KMS-11 (cell line): ENCODE measurements at regions not wholly inside any gene's neighbourhood (a gene's known extent, or its start where the extent isn't known, plus 50 kb on each side); places are given as distances from the start of the nearest gene placed in this dataset.

Experiments
- H2AFZ ChIP-seq: fragments of 200-600 bp; sonication (generic); 2 replicates; pipeline ENCODE4 v1.6.1; 2016; ENCODE audit warnings: antibody characterized with exemption, mixed run types, low read depth
- H3K27ac ChIP-seq: fragments of 200-600 bp; sonication (generic); 2 replicates; pipeline ENCODE4 v1.6.1; 2016; ENCODE audit warnings: mild to moderate bottlenecking, mixed run types
- H3K27me3 ChIP-seq: fragments of 200-600 bp; sonication (generic); 2 replicates; pipeline ENCODE4 v1.6.1; 2017; ENCODE audit warnings: mild to moderate bottlenecking, low read depth, mixed run types, moderate library complexity; ENCODE audit not compliant: insufficient read depth
- H3K36me3 ChIP-seq: fragments of 200-600 bp; sonication (generic); 2 replicates; pipeline ENCODE4 v1.6.1; 2017; ENCODE audit warnings: mild to moderate bottlenecking, mixed run types; ENCODE audit not compliant: insufficient read depth
- H3K4me1 ChIP-seq: fragments of 200-600 bp; sonication (generic); 2 replicates; pipeline ENCODE4 v1.6.1; 2016; ENCODE audit warnings: mild to moderate bottlenecking, low read depth, mixed run types; ENCODE audit not compliant: poor library complexity, severe bottlenecking
- H3K4me2 ChIP-seq: fragments of 200-600 bp; sonication (generic); 2 replicates; pipeline ENCODE4 v1.7.0; 2016; ENCODE audit warnings: mild to moderate bottlenecking, mixed run types
- H3K4me3 ChIP-seq: fragments of 200-600 bp; sonication (generic); IDR thresholded peaks from 2 replicates; pipeline ENCODE4 v1.6.1; 2017; ENCODE audit warnings: low read depth, low read length, mixed read lengths; ENCODE audit not compliant: insufficient read depth
- H3K79me2 ChIP-seq: fragments of 200-600 bp; sonication (generic); 2 replicates; pipeline ENCODE4 v1.6.1; 2016; ENCODE audit warnings: low read depth, mixed run types; ENCODE audit not compliant: insufficient read depth
- H3K9ac ChIP-seq: fragments of 200-600 bp; sonication (generic); 2 replicates; pipeline ENCODE4 v1.6.1; 2016; ENCODE audit warnings: mild to moderate bottlenecking, mixed run types
- H4K20me1 ChIP-seq: fragments of 200-600 bp; sonication (generic); 2 replicates; pipeline ENCODE4 v1.6.1; 2016; ENCODE audit warnings: mild to moderate bottlenecking, mixed run types; ENCODE audit not compliant: insufficient read depth
- CTCF ChIP-seq: fragments of 200-600 bp; sonication (generic); conservative IDR thresholded peaks from 2 replicates; pipeline ENCODE4 v1.6.1; 2017; ENCODE audit warnings: low read depth, mild to moderate bottlenecking, antibody characterized with exemption, low read length, moderate library complexity, mixed read lengths

- Histone ChIP-seq H3K27ac (no peak overlapping the region), H3K4me2 (no peak overlapping the region), H3K27me3 (no peaks in the 10 kb centered on the region), H4K20me1 (no peaks in the 10 kb centered on the region), H2AFZ (no peak overlapping the region), H3K9ac (no peak overlapping the region), H3K79me2 (no peaks in the 10 kb centered on the region), H3K4me1 (no peaks in the 10 kb centered on the region), H3K36me3 (no peaks in the 10 kb centered on the region), H3K4me3 (no peak overlapping the region)
- TF ChIP-seq CTCF: no peak
Measured at GRCh38 chr5:86671536-86671935, 53.8 kb downstream of the COX7C start.

GRCh38 chr5:86674069-86674468, 56.3 kb downstream of the COX7C start:
- no peaks in the 10 kb centered on the region for H3K36me3 ChIP-seq
- no peak overlapping the region for H3K27ac ChIP-seq
- no peak for TF ChIP-seq CTCF
- H3K27me3 ChIP-seq: no peaks in the 10 kb centered on the region
- H3K4me2 ChIP-seq: no peak overlapping the region
- no peak overlapping the region for H3K4me3 ChIP-seq
- H3K4me1 ChIP-seq: no peaks in the 10 kb centered on the region
- H2AFZ ChIP-seq: no peak overlapping the region
- no peaks in the 10 kb centered on the region for H4K20me1 ChIP-seq
- H3K9ac ChIP-seq: no peak overlapping the region
- H3K79me2 ChIP-seq: no peaks in the 10 kb centered on the region

- TF ChIP-seq CTCF: no peak
- Histone ChIP-seq H3K4me1 (no peaks in the 10 kb centered on the region), H3K9ac (no peak overlapping the region), H3K27me3 (no peaks in the 10 kb centered on the region), H3K36me3 (no peaks in the 10 kb centered on the region), H3K79me2 (no peaks in the 10 kb centered on the region), H3K27ac (no peak overlapping the region), H4K20me1 (no peaks in the 10 kb centered on the region), H3K4me3 (no peak overlapping the region), H2AFZ (no peak overlapping the region), H3K4me2 (no peak overlapping the region)
Measured at GRCh38 chr5:86675311-86675710, 57.6 kb downstream of the COX7C start.

GRCh38 chr5:86679529-86679928, 61.8 kb downstream of the COX7C start:
- Histone ChIP-seq H4K20me1 (no peaks in the 10 kb centered on the region), H3K36me3 (no peaks in the 10 kb centered on the region), H3K4me1 (no peaks in the 10 kb centered on the region), H3K4me3 (no peak overlapping the region), H3K9ac (no peak overlapping the region), H3K79me2 (no peaks in the 10 kb centered on the region), H3K4me2 (no peak overlapping the region), H3K27ac (no peak overlapping the region), H3K27me3 (no peaks in the 10 kb centered on the region), H2AFZ (no peak overlapping the region)
- peak; percentile 79 for TF ChIP-seq CTCF

- Histone ChIP-seq H3K79me2 (no peaks in the 10 kb centered on the region), H3K4me1 (no peaks in the 10 kb centered on the region), H3K27me3 (no peaks in the 10 kb centered on the region), H2AFZ (no peak overlapping the region), H3K27ac (no peak overlapping the region), H3K9ac (no peak overlapping the region), H3K4me2 (no peak overlapping the region), H3K36me3 (no peaks in the 10 kb centered on the region), H4K20me1 (no peaks in the 10 kb centered on the region), H3K4me3 (no peak overlapping the region)
- TF ChIP-seq CTCF: no peak
Measured at GRCh38 chr5:86679949-86680348, 62.2 kb downstream of the COX7C start.
